NCI-H82 treated with DMSO at 0.1 percent for 48 hours (cell line): ENCODE measurements at regions not wholly inside any gene's neighbourhood (a gene's known extent, or its start where the extent isn't known, plus 50 kb on each side); places are given as distances from the start of the nearest gene placed in this dataset.

Source experiments
- DNase-seq: peaks from one replicate; lab custom pipeline; 2025; ENCODE audit not compliant: unreplicated experiment; lab: John Stamatoyannopoulos, UW

GRCh38 chr2:3138621-3139020, 239.0 kb downstream of the EIPR1 start:
- no peak for DNase-seq

- DNase-seq, result no peak
These were observed 239.8 kb downstream of the EIPR1 start for GRCh38 chr2:3137651-3138300.

- no peak for DNase-seq
These were observed 241.9 kb downstream of the EIPR1 start for GRCh38 chr2:3135676-3136075.

- DNase-seq, result no peak
These were observed 243.5 kb downstream of the EIPR1 start for GRCh38 chr2:3134026-3134571.

GRCh38 chr2:3132966-3133365, 244.7 kb downstream of the EIPR1 start:
- DNase-seq, result no peak

- no peak for DNase-seq
These were observed 245.2 kb downstream of the EIPR1 start for GRCh38 chr2:3132466-3132865.

GRCh38 chr2:3131636-3132326, 245.8 kb downstream of the EIPR1 start:
- no peak for DNase-seq

- DNase-seq, result no peak
These were observed 246.6 kb downstream of the EIPR1 start for GRCh38 chr2:3130889-3131635.

- DNase-seq, result no peak
These were observed 247.2 kb downstream of the EIPR1 start for GRCh38 chr2:3130444-3130843.

- no peak for DNase-seq
These were observed 247.8 kb downstream of the EIPR1 start for GRCh38 chr2:3129867-3130266.

- peak; percentile 14 for DNase-seq
These were observed 248.8 kb downstream of the EIPR1 start for GRCh38 chr2:3128786-3129185.

GRCh38 chr2:3127710-3128109, 249.9 kb downstream of the EIPR1 start:
- DNase-seq, result no peak

GRCh38 chr2:3126911-3127621, 250.6 kb downstream of the EIPR1 start:
- DNase-seq, result no peak

- no peak for DNase-seq
These were observed 251.3 kb downstream of the EIPR1 start for GRCh38 chr2:3126171-3126910.

GRCh38 chr2:3125761-3126130, 251.9 kb downstream of the EIPR1 start:
- no peak for DNase-seq

GRCh38 chr2:3125001-3125760, 252.4 kb downstream of the EIPR1 start:
- DNase-seq, result no peak

- no peak for DNase-seq
These were observed 255.1 kb downstream of the EIPR1 start for GRCh38 chr2:3122525-3122924.

- DNase-seq, result no peak
These were observed 256.0 kb downstream of the EIPR1 start for GRCh38 chr2:3121601-3122000.

- no peak for DNase-seq
These were observed 259.9 kb downstream of the EIPR1 start for GRCh38 chr2:3117650-3118216.

- no peak for DNase-seq
These were observed 261.2 kb downstream of the EIPR1 start for GRCh38 chr2:3116371-3116770.
